H1 (cell line): ENCODE measurements at regions not wholly inside any gene's neighbourhood (a gene's known extent, or its start where the extent isn't known, plus 50 kb on each side); places are given as distances from the start of the nearest gene placed in this dataset.

Experiments used
- CTCF ChIA-PET: fragments of 300-600 bp; sonication (Branson Sonifier 250); formaldehyde crosslinking; loops from one replicate; lab custom pipeline; 2021; ENCODE audit not compliant: partially characterized antibody; lab: Charles Lee
- POLR2A ChIA-PET: fragments of 300-600 bp; sonication (Branson Sonifier 250); formaldehyde crosslinking; loops from one replicate; lab custom pipeline; 2021; ENCODE audit warnings: inconsistent platforms; ENCODE audit not compliant: partially characterized antibody; lab: Charles Lee
- DNase-seq, 2 experiments: peaks; one replicate each; pipeline versions ENCODE4 v3.0.0 to v3.0.0-alpha.2; 2010 to 2022; ENCODE audit warnings: low spot score in 2 of 2, low read depth in 1 of 2, mixed read lengths in 1 of 2
- FAIRE-seq: peaks from 2 replicates; lab custom pipeline; 2011; peaks lifted over from hg19 to GRCh38; lab: Jason Lieb, UNC
- H2AFZ ChIP-seq: 2 replicates; pipeline ENCODE4 v1.8.1; 2012; ENCODE audit warnings: low read length, inconsistent platforms
- H2AK5ac ChIP-seq: 2 replicates; pipeline ENCODE4 v1.6.1; 2013; ENCODE audit warnings: low read depth, low read length
- H2BK120ac ChIP-seq: replicated peaks from 2 replicates; pipeline ENCODE3; 2013; ENCODE audit warnings: low read depth, low read length, inconsistent platforms
- H2BK12ac ChIP-seq: 2 replicates; pipeline ENCODE4 v1.6.1; 2013; ENCODE audit warnings: low read depth, low read length
- H2BK15ac ChIP-seq: 2 replicates; pipeline ENCODE4 v1.6.1; 2013; ENCODE audit warnings: low read length
- H2BK20ac ChIP-seq: 2 replicates; pipeline ENCODE4 v1.6.1; 2013; ENCODE audit warnings: low read length
- H2BK5ac ChIP-seq: 2 replicates; pipeline ENCODE4 v1.6.1; 2013; ENCODE audit warnings: low read depth, low read length
- H3K14ac ChIP-seq: 2 replicates; pipeline ENCODE4 v1.6.1; 2013; ENCODE audit warnings: inconsistent platforms; ENCODE audit not compliant: insufficient read length
- H3K18ac ChIP-seq: 2 replicates; pipeline ENCODE4 v1.6.1; 2013; ENCODE audit warnings: low read length; ENCODE audit errors: extremely low read depth
- H3K23ac ChIP-seq: 2 replicates; pipeline ENCODE4 v1.6.1; 2013; ENCODE audit warnings: inconsistent platforms; ENCODE audit not compliant: insufficient read length
- H3K23me2 ChIP-seq: 2 replicates; pipeline ENCODE4 v1.6.1; 2013; ENCODE audit warnings: low read depth, low read length
- H3K27ac ChIP-seq: 2 replicates; pipeline ENCODE4 v1.6.1; 2011; ENCODE audit warnings: low read depth, low read length, inconsistent platforms
- H3K27me3 ChIP-seq, 4 experiments: replicated peaks in 1 of 4; 1 replicate in 1 of 4; 2 replicates in 3 of 4; pipeline versions ENCODE4 v1.6.1 to v1.8.1; 2011 to 2013; ENCODE audit warnings: low read length in 3 of 4, mild to moderate bottlenecking in 3 of 4, inconsistent platforms in 2 of 4, mixed read lengths in 2 of 4, moderate library complexity in 1 of 4; ENCODE audit not compliant: control insufficient read depth in 3 of 4, insufficient read depth in 3 of 4; ENCODE audit errors: extremely low read depth in 1 of 4
- H3K36me3 ChIP-seq, 4 experiments: 2 replicates each; pipeline versions ENCODE4 v1.6.1 to v1.8.1; 2011 to 2013; ENCODE audit warnings: mild to moderate bottlenecking in 4 of 4, low read length in 3 of 4, moderate library complexity in 2 of 4, control low read depth in 1 of 4, inconsistent platforms in 1 of 4; ENCODE audit not compliant: insufficient read depth in 4 of 4, control insufficient read depth in 2 of 4
- H3K4ac ChIP-seq: replicated peaks from 2 replicates; pipeline ENCODE3; 2013; ENCODE audit warnings: low read length, low read depth, mixed read lengths, inconsistent platforms; ENCODE audit not compliant: insufficient read length
- H3K4me1 ChIP-seq, 4 experiments: replicated peaks in 1 of 4; 1 replicate in 1 of 4; 2 replicates in 3 of 4; pipeline versions ENCODE4 v1.6.1 to v1.8.1; 2011 to 2013; ENCODE audit warnings: low read length in 3 of 4, inconsistent platforms in 2 of 4, mixed read lengths in 1 of 4; ENCODE audit not compliant: insufficient read depth in 4 of 4, control insufficient read depth in 3 of 4
- H3K4me2 ChIP-seq, 2 experiments: 2 replicates each; pipeline versions ENCODE4 v1.6.1 to v1.8.1; 2011 to 2013; ENCODE audit warnings: low read depth in 2 of 2, low read length in 2 of 2, control low read depth in 1 of 2, inconsistent platforms in 1 of 2, mild to moderate bottlenecking in 1 of 2; ENCODE audit not compliant: insufficient read depth in 1 of 2
- H3K4me3 ChIP-seq, 4 experiments: fragments of 200-600, 300-600 bp in 1 of 4; sonication (generic), shearing (Covaris generic), sonication (Bioruptor Twin) in 1 of 4; 2 replicates each; pipeline versions ENCODE4 v1.5.1 to v1.8.1; 2011 to 2016; ENCODE audit warnings: low read length in 4 of 4, low read depth in 3 of 4, control low read depth in 2 of 4, inconsistent platforms in 2 of 4, mild to moderate bottlenecking in 2 of 4, mixed read lengths in 1 of 4, moderate library complexity in 1 of 4; ENCODE audit not compliant: insufficient read depth in 2 of 4; ENCODE audit errors: extremely low read depth in 1 of 4
- H3K56ac ChIP-seq: replicated peaks from 2 replicates; pipeline ENCODE3; 2013; ENCODE audit warnings: low read depth, mild to moderate bottlenecking, mixed read lengths, low read length, inconsistent platforms; ENCODE audit not compliant: insufficient read length
- H3K79me1 ChIP-seq: 2 replicates; pipeline ENCODE4 v1.6.1; 2013; ENCODE audit warnings: low read depth, low read length, control low read depth
- H3K79me2 ChIP-seq, 2 experiments: 2 replicates each; pipeline versions ENCODE4 v1.6.1 to v1.8.1; 2012 to 2013; ENCODE audit warnings: low read length in 2 of 2, mild to moderate bottlenecking in 2 of 2, inconsistent platforms in 1 of 2; ENCODE audit not compliant: insufficient read depth in 2 of 2, control insufficient read depth in 1 of 2
- H3K9ac ChIP-seq, 4 experiments: replicated peaks in 1 of 4; 1 replicate in 1 of 4; 2 replicates in 3 of 4; pipeline versions ENCODE4 v1.6.1 to v1.8.1; 2011 to 2013; ENCODE audit warnings: low read depth in 3 of 4, low read length in 3 of 4, control low read depth in 2 of 4, mild to moderate bottlenecking in 2 of 4, moderate library complexity in 2 of 4, inconsistent platforms in 1 of 4; ENCODE audit errors: extremely low read depth in 1 of 4
- H3K9me3 ChIP-seq, 2 experiments: 2 replicates each; pipeline versions ENCODE4 v1.6.1 to v1.8.1; 2012 to 2013; ENCODE audit warnings: mild to moderate bottlenecking in 2 of 2, moderate library complexity in 2 of 2, control low read depth in 1 of 2, inconsistent platforms in 1 of 2, low read depth in 1 of 2, low read length in 1 of 2, mixed read lengths in 1 of 2; ENCODE audit not compliant: insufficient read depth in 2 of 2
- H4K20me1 ChIP-seq, 2 experiments: replicated peaks in 1 of 2; 2 replicates each; pipeline versions ENCODE3 to v1.8.1; 2011 to 2013; ENCODE audit warnings: inconsistent platforms in 2 of 2, low read length in 2 of 2, mild to moderate bottlenecking in 1 of 2; ENCODE audit not compliant: insufficient read depth in 2 of 2, control insufficient read depth in 1 of 2
- H4K5ac ChIP-seq: 2 replicates; pipeline ENCODE4 v1.6.1; 2013; ENCODE audit warnings: low read length, low read depth, mixed read lengths, inconsistent platforms; ENCODE audit not compliant: insufficient read length
- H4K8ac ChIP-seq: 2 replicates; pipeline ENCODE4 v1.8.0; 2013; ENCODE audit warnings: mild to moderate bottlenecking, moderate library complexity, low read length, inconsistent platforms; ENCODE audit not compliant: insufficient read depth; ENCODE audit errors: extremely low read depth
- H4K91ac ChIP-seq: replicated peaks from 2 replicates; pipeline ENCODE3; 2013; ENCODE audit warnings: low read length, mixed read lengths, inconsistent platforms; ENCODE audit not compliant: insufficient read length
- ATF3 ChIP-seq: IDR thresholded peaks from 2 replicates; pipeline ENCODE4 v1.6.1; 2011; ENCODE audit warnings: low read depth, mild to moderate bottlenecking, low read length; ENCODE audit not compliant: insufficient read depth
- GABPA ChIP-seq: IDR thresholded peaks from 2 replicates; pipeline ENCODE4 v1.6.1; 2011; ENCODE audit warnings: mild to moderate bottlenecking, low read length, moderate library complexity, borderline replicate concordance; ENCODE audit not compliant: insufficient read depth
- WGBS, 2 experiments: shearing (Covaris generic) in 1 of 2; methylation state at CpG; one replicate each; pipeline versions ENCODE4 v1.1.6 to v1.1.7; 2013 to 2015; ENCODE audit warnings: low lambda C conversion rate in 2 of 2, mixed read lengths in 2 of 2, inconsistent platforms in 1 of 2, low coverage in 1 of 2, missing lambda C conversion rate in 1 of 2; ENCODE audit not compliant: insufficient replicate concordance in 2 of 2, insufficient coverage in 1 of 2, insufficient read length in 1 of 2; ENCODE audit errors: extremely low coverage in 1 of 2, missing lambda C conversion rate in 1 of 2; 5-methylcytosine and 5-hydroxymethylcytosine counted together

- ChIA-PET POLR2A (no interaction called here), CTCF (interaction anchor here (0.7 to 1.5 kb wide), 4 partner anchors 71 to 654 kb away, joined by 3 to 7 read pairs (median 4); no protein-coding TSS in a partner anchor)
- no peak for TF ChIP-seq ATF3
- TF ChIP-seq GABPA, result no peak
- Histone ChIP-seq H2BK15ac (no peak overlapping the region), H3K27me3 (no peaks in the 10 kb centered on the region; a peak in 1 of 7 replicates), H3K14ac (no peak overlapping the region), H3K9me3 (peaks cover 9 to 14% of the 10 kb centered on the region in 2 experiments; a peak in 3 of 4 replicates), H2BK5ac (no peak overlapping the region), H3K23ac (no peak overlapping the region), H3K36me3 (no peaks in the 10 kb centered on the region), H4K8ac (no peak overlapping the region; the same call in 1 of the 2 replicates), H3K79me1 (no peaks in the 10 kb centered on the region), H4K91ac (no peak overlapping the region), H3K18ac (no peak overlapping the region), H3K4me1 (no peaks in the 10 kb centered on the region), H2AK5ac (no peak overlapping the region), H3K4me2 (no peak overlapping the region), H2BK20ac (no peak overlapping the region), H3K79me2 (no peaks in the 10 kb centered on the region), H2AFZ (no peak overlapping the region), H3K9ac (no peak overlapping the region), H4K5ac (no peak overlapping the region), H2BK120ac (no peak overlapping the region), H2BK12ac (no peak overlapping the region), H3K4ac (no peak overlapping the region), H3K27ac (no peak overlapping the region), H3K23me2 (no peaks in the 10 kb centered on the region), H4K20me1 (no peaks in the 10 kb centered on the region), H3K56ac (no peak overlapping the region), H3K4me3 (no peak overlapping the region)
- FAIRE-seq, result no peak
- 79% methylated on average over 6 of the region's 8 CpGs; no CpG with 5 or more reads in 1 of the 2 experiments for WGBS, 2 experiments
- no peak for DNase-seq
Measured at GRCh38 chr15:98446083-98446482, 202.3 kb upstream of the IGF1R start.
